ENCODE measurements at regions not wholly inside any gene's neighbourhood (a gene's known extent, or its start where the extent isn't known, plus 50 kb on each side); places are given as distances from the start of the nearest gene placed in this dataset.

DNA sequence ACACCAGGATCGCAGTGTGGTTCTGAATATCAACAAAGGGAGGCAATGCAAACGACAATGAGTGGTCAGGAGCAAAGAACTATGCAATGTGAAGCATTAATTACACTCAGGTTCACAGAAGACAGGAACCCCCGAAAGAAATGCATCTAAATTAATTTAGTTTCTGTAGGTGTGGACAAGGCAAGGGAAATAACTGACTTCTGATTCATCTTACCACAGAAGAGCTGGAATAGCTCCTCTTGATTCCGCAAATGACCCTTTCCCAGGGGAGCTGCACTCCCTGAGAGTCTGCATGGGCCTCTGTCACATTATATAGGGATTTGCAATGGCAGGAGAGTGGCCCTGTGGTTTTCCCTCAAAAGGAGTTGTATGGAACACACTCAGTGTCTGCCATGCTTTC is 263.9 kb upstream of the APCDD1 start:
- no peaks in the 10 kb centered on the region for H3K9me3 ChIP-seq (ENCODE audit: control insufficient read depth in 2 of 2, insufficient read depth in 1 of 2, low read depth in 1 of 2, low read length in 1 of 2)
- peaks cover 4 to 5% of the 10 kb centered on the region in 2 donors for H3K4me1 ChIP-seq (ENCODE audit: control insufficient read depth in 2 of 2, insufficient read depth in 2 of 2, low read length in 1 of 2)
- no peak overlapping the region for H3K27ac ChIP-seq (ENCODE audit: low read depth in 2 of 2, low read length in 1 of 2)
- 92 to 94% methylated on average over 4 of the region's 4 CpGs for WGBS, 2 donors
- no peak overlapping the region for H3K4me3 ChIP-seq (ENCODE audit: low read depth in 1 of 2, low read length in 2 of 2)
- H3K27me3 ChIP-seq (ENCODE audit: control insufficient read depth in 1 of 2, insufficient read depth in 2 of 2, low read length in 2 of 2): no peaks in the 10 kb centered on the region
- no peaks in the 10 kb centered on the region for H3K36me3 ChIP-seq (ENCODE audit: control insufficient read depth in 2 of 2, insufficient read depth in 2 of 2, low read length in 1 of 2)

DNA sequence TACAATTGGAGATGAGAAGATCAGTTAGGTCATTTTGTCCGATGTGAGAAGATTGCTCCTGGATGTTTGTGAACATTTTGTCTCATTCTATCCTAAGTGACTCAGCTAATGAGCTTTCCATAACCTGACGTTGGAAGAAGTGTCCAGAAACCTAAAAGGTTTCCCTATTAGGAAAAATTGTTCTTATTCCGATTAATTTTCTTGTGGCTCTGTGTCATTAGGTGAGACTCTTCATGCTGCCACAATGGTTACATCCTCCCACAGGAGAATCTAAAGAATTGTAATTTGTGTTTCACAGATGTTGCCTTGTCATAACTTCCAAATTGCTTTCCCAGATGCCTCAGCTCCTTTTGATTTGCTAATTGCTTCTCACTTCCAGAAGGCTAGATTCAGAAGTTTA is 261.0 kb upstream of the APCDD1 start:
- no peak overlapping the region for H3K27ac ChIP-seq (ENCODE audit: low read depth in 2 of 2, low read length in 1 of 2)
- H3K36me3 ChIP-seq (ENCODE audit: control insufficient read depth in 2 of 2, insufficient read depth in 2 of 2, low read length in 1 of 2): no peaks in the 10 kb centered on the region
- 86 to 90% methylated on average over 3 of the region's 3 CpGs for WGBS, 2 donors

DNA sequence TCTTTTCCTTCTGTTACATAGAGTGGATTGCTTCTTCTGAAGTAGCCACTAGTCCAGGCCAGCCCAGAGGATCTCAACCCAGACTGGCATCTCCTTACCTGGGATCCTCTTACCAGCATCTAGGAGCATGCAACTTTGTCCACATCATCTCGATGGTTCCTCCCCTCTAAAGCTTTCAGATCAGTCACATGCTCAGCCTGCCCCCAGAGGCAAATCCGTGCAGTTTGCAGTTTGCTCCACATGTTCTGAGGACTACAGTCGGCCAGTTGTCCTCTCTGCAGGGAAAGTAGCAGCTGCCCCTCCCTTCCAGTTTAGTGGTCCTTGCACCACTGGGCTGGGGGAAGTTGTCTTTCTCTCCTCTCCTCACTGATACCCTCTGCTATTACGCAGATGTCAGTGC is 259.8 kb upstream of the APCDD1 start:
- Histone ChIP-seq H3K9me3 (ENCODE audit: control insufficient read depth in 2 of 2, insufficient read depth in 1 of 2, low read depth in 1 of 2, low read length in 1 of 2) (no peaks in the 10 kb centered on the region), H3K36me3 (ENCODE audit: control insufficient read depth in 2 of 2, insufficient read depth in 2 of 2, low read length in 1 of 2) (no peaks in the 10 kb centered on the region), H3K4me3 (ENCODE audit: low read depth in 1 of 2, low read length in 2 of 2) (no peak overlapping the region), H3K27me3 (ENCODE audit: control insufficient read depth in 1 of 2, insufficient read depth in 2 of 2, low read length in 2 of 2) (no peaks in the 10 kb centered on the region), H3K27ac (ENCODE audit: low read depth in 2 of 2, low read length in 1 of 2) (no peak overlapping the region), H3K4me1 (ENCODE audit: control insufficient read depth in 2 of 2, insufficient read depth in 2 of 2, low read length in 1 of 2) (peaks cover 4 to 11% of the 10 kb centered on the region in 2 donors)
- WGBS, 2 donors: 56 to 70% methylated on average over 4 of the region's 4 CpGs

More for the DNA sequence above, 261.0 kb upstream of the APCDD1 start:
- no peak overlapping the region for H3K4me3 ChIP-seq (ENCODE audit: low read depth in 1 of 2, low read length in 2 of 2)
- H3K9me3 ChIP-seq (ENCODE audit: control insufficient read depth in 2 of 2, insufficient read depth in 1 of 2, low read depth in 1 of 2, low read length in 1 of 2): no peaks in the 10 kb centered on the region
- no peaks in the 10 kb centered on the region for H3K27me3 ChIP-seq (ENCODE audit: control insufficient read depth in 1 of 2, insufficient read depth in 2 of 2, low read length in 2 of 2)
- H3K4me1 ChIP-seq (ENCODE audit: control insufficient read depth in 2 of 2, insufficient read depth in 2 of 2, low read length in 1 of 2): peaks cover 4 to 11% of the 10 kb centered on the region in 2 donors

DNA sequence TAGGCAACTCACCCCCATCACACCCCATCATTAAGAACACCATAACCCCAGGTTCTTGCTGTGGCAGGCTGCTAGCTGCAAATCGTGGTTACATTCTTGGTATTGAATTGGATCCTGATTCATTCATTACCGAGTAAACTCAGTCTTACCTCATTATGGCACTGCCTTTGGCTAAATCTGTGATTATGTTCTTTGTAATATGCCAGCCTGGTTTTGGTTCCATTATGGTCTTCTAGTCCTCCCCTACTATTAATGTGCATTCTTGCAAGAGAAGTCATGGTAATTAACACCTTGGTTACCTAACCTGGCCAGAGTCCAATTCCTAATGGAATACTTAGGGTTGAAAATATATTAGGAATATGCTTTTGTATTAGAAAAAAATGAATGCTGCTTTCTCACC is 258.9 kb upstream of the APCDD1 start:
- no peaks in the 10 kb centered on the region for H3K9me3 ChIP-seq (ENCODE audit: control insufficient read depth in 2 of 2, insufficient read depth in 1 of 2, low read depth in 1 of 2, low read length in 1 of 2)
- 43 to 49% methylated on average over 2 of the region's 2 CpGs for WGBS, 2 donors

DNA sequence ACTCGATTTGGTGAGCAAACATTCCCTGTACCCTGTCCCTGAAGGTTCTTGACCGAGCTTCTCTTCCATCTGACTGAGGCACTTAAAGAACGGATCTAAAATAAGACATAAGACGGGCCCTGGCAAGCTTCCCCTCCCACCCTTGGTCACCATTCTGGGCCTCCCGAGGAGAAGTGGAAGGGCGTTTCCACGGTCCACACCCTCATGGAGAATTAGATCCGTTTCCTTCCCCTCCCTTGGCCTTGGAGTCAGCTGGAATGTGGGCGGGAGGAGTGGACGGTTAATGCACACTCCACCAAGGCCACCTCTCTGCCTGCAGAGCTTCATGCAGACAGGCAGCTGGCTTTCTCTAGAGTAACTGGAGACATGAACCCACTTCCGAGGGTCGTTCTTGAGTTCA is 257.3 kb upstream of the APCDD1 start:
- peaks cover 4 to 11% of the 10 kb centered on the region in 2 donors for H3K4me1 ChIP-seq (ENCODE audit: control insufficient read depth in 2 of 2, insufficient read depth in 2 of 2, low read length in 1 of 2)
- no peaks in the 10 kb centered on the region for H3K27me3 ChIP-seq (ENCODE audit: control insufficient read depth in 1 of 2, insufficient read depth in 2 of 2, low read length in 2 of 2)
- no peaks in the 10 kb centered on the region for H3K9me3 ChIP-seq (ENCODE audit: control insufficient read depth in 2 of 2, insufficient read depth in 1 of 2, low read depth in 1 of 2, low read length in 1 of 2)
- H3K36me3 ChIP-seq (ENCODE audit: control insufficient read depth in 2 of 2, insufficient read depth in 2 of 2, low read length in 1 of 2): no peaks in the 10 kb centered on the region
- H3K27ac ChIP-seq (ENCODE audit: low read depth in 2 of 2, low read length in 1 of 2): no peak overlapping the region
- H3K4me3 ChIP-seq (ENCODE audit: low read depth in 1 of 2, low read length in 2 of 2): no peak overlapping the region
- 68 to 75% methylated on average over 12 of the region's 12 CpGs for WGBS, 2 donors

More for the DNA sequence above, 258.9 kb upstream of the APCDD1 start:
- no peak overlapping the region for H3K4me3 ChIP-seq (ENCODE audit: low read depth in 1 of 2, low read length in 2 of 2)
- peaks cover 4 to 11% of the 10 kb centered on the region in 2 donors for H3K4me1 ChIP-seq (ENCODE audit: control insufficient read depth in 2 of 2, insufficient read depth in 2 of 2, low read length in 1 of 2)
- no peaks in the 10 kb centered on the region for H3K27me3 ChIP-seq (ENCODE audit: control insufficient read depth in 1 of 2, insufficient read depth in 2 of 2, low read length in 2 of 2)
- H3K36me3 ChIP-seq (ENCODE audit: control insufficient read depth in 2 of 2, insufficient read depth in 2 of 2, low read length in 1 of 2): no peaks in the 10 kb centered on the region
- H3K27ac ChIP-seq (ENCODE audit: low read depth in 2 of 2, low read length in 1 of 2): no peak overlapping the region

DNA sequence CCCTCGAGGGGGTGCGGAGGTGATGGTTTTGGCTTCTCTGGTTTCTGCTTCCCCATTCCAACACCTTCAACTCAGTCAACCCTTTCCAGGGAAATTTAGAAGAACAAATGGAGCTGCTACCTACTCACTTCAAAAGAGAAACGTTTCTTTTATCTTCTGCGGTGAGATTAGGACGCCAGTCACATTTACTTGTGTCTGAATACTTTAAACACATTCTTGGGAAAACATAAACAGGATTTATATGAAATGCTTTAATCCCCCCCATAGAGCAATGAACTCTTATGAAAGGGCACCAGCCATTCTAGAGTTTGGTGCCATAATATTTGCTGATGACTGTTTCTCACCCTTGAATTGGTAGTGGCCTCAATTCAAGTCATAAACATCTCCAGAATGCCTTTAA is 253.2 kb upstream of the APCDD1 start:
- peaks cover 0 to 2% of the 10 kb centered on the region in 2 donors for H3K4me1 ChIP-seq (ENCODE audit: control insufficient read depth in 2 of 2, insufficient read depth in 2 of 2, low read length in 1 of 2)
- 87 to 88% methylated on average over 5 of the region's 5 CpGs for WGBS, 2 donors

DNA sequence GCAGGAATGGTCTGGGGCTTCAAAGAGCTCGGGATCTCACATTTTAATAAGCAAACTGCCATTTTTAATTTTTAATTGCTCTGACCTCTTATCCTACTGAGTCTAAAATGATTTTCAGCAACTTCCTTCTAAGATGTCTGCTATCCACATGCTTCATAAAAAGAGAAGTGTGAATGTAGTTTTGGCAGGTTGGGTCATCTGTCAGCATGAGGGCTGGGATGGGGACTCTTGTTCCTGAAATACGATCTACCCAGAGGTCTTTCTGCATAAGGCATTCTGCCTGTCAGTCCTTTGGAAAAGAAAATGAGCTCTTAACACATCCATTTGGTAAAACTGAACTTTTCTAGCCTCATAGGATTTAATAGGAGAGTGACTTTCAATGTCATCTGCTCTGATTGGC is 252.8 kb upstream of the APCDD1 start:
- H3K36me3 ChIP-seq (ENCODE audit: control insufficient read depth in 2 of 2, insufficient read depth in 2 of 2, low read length in 1 of 2): no peaks in the 10 kb centered on the region
- WGBS, 2 donors: 84% methylated on average over 2 of the region's 2 CpGs

More for the DNA sequence above, 253.2 kb upstream of the APCDD1 start:
- Histone ChIP-seq H3K27ac (ENCODE audit: low read depth in 2 of 2, low read length in 1 of 2) (no peak overlapping the region), H3K4me3 (ENCODE audit: low read depth in 1 of 2, low read length in 2 of 2) (no peak overlapping the region), H3K27me3 (ENCODE audit: control insufficient read depth in 1 of 2, insufficient read depth in 2 of 2, low read length in 2 of 2) (no peaks in the 10 kb centered on the region), H3K36me3 (ENCODE audit: control insufficient read depth in 2 of 2, insufficient read depth in 2 of 2, low read length in 1 of 2) (no peaks in the 10 kb centered on the region), H3K9me3 (ENCODE audit: control insufficient read depth in 2 of 2, insufficient read depth in 1 of 2, low read depth in 1 of 2, low read length in 1 of 2) (no peaks in the 10 kb centered on the region)

DNA sequence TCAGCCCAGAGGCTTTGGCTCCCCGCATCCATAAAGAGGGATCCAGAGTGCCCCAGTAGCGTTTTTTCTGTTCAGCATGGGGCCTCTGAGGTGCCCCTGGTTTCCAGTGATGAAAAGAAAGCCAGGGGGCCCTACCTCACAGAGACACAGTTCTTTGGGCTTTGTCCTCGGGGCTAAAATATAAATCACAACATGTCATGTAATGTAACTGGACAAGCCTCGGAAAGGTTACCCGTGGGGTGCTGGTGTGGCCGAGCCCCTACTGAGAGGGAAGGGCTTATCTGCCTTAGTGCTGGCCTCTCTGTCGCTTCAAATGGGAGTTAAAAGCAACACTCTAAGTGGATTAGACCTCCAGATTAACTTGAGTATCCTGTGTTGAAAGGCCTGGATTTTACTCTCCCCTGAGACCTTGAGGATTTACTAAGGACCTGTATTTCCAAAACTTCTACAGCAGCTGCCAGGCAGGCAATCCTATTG is 251.6 kb upstream of the APCDD1 start:
- WGBS, 2 donors: 77 to 84% methylated on average over 7 of the region's 7 CpGs
- Histone ChIP-seq H3K9me3 (ENCODE audit: control insufficient read depth in 2 of 2, insufficient read depth in 1 of 2, low read depth in 1 of 2, low read length in 1 of 2) (no peaks in the 10 kb centered on the region), H3K4me1 (ENCODE audit: control insufficient read depth in 2 of 2, insufficient read depth in 2 of 2, low read length in 1 of 2) (no peaks in the 10 kb centered on the region), H3K27ac (ENCODE audit: low read depth in 2 of 2, low read length in 1 of 2) (no peak overlapping the region), H3K36me3 (ENCODE audit: control insufficient read depth in 2 of 2, insufficient read depth in 2 of 2, low read length in 1 of 2) (no peaks in the 10 kb centered on the region), H3K27me3 (ENCODE audit: control insufficient read depth in 1 of 2, insufficient read depth in 2 of 2, low read length in 2 of 2) (no peaks in the 10 kb centered on the region), H3K4me3 (ENCODE audit: low read depth in 1 of 2, low read length in 2 of 2) (no peak overlapping the region)

More for the DNA sequence above, 252.8 kb upstream of the APCDD1 start:
- H3K4me3 ChIP-seq (ENCODE audit: low read depth in 1 of 2, low read length in 2 of 2): no peak overlapping the region
- no peaks in the 10 kb centered on the region for H3K27me3 ChIP-seq (ENCODE audit: control insufficient read depth in 1 of 2, insufficient read depth in 2 of 2, low read length in 2 of 2)
- H3K4me1 ChIP-seq (ENCODE audit: control insufficient read depth in 2 of 2, insufficient read depth in 2 of 2, low read length in 1 of 2): peaks cover 0 to 2% of the 10 kb centered on the region in 2 donors
- H3K9me3 ChIP-seq (ENCODE audit: control insufficient read depth in 2 of 2, insufficient read depth in 1 of 2, low read depth in 1 of 2, low read length in 1 of 2): no peaks in the 10 kb centered on the region
- H3K27ac ChIP-seq (ENCODE audit: low read depth in 2 of 2, low read length in 1 of 2): no peak overlapping the region

DNA sequence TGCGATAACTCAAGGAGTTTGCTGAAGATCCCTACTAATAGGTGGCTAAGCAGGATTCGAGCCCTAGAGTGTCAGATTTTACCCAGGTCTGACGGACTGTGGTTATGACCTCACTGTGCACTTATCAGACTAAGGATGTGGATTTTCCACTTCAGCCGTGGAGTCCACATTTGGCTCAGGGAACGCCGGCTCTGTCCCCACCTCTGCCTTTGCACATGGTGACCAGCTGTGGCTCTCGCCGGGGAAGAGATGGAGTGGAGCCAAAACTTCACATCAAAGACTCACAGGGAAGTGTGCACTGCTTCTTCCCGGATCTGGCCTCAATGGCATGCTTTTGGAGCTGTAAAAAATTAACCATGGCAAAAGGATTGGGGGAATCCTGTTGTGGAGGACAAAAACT is 249.3 kb upstream of the APCDD1 start:
- no peaks in the 10 kb centered on the region for H3K36me3 ChIP-seq (ENCODE audit: control insufficient read depth in 2 of 2, insufficient read depth in 2 of 2, low read length in 1 of 2)
- no peak overlapping the region for H3K4me3 ChIP-seq (ENCODE audit: low read depth in 1 of 2, low read length in 2 of 2)
- no peaks in the 10 kb centered on the region for H3K27me3 ChIP-seq (ENCODE audit: control insufficient read depth in 1 of 2, insufficient read depth in 2 of 2, low read length in 2 of 2)
- 57 to 66% methylated on average over 9 of the region's 9 CpGs for WGBS, 2 donors
- no peak overlapping the region for H3K27ac ChIP-seq (ENCODE audit: low read depth in 2 of 2, low read length in 1 of 2)
- H3K4me1 ChIP-seq (ENCODE audit: control insufficient read depth in 2 of 2, insufficient read depth in 2 of 2, low read length in 1 of 2): no peaks in the 10 kb centered on the region
- H3K9me3 ChIP-seq (ENCODE audit: control insufficient read depth in 2 of 2, insufficient read depth in 1 of 2, low read depth in 1 of 2, low read length in 1 of 2): no peaks in the 10 kb centered on the region

DNA sequence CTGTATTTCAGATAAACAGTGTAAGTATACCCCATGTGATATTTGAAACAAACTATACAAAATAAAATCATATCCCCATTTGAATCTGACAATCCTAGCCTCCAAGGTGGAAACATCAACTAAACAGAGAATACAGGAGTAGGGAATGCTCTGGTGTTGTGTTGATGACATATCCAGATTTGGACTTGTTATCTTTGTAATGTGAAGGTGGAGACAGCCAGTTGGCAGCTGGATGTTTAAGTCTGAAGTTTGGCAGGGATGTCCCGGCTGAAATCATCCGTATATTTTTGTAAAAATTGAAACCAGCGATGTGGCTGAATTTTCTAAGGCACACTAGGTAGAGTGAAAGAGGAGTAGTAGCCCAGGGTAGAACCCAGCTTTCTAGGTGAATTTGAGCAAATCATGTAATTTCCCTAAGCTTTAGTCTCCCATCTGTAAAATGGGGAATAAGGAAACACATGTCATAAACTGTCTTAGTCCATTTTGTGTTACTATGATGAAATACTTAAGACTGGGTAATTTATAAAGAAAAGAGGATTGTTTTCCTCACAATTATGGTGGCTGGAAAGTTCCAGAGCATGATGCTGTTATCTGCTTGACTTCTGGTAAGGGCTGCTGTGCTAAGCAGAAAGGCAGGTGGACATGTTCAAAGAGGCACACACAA is 246.6 kb upstream of the APCDD1 start:
- Histone ChIP-seq H3K27me3 (ENCODE audit: control insufficient read depth in 1 of 2, insufficient read depth in 2 of 2, low read length in 2 of 2) (no peaks in the 10 kb centered on the region), H3K4me1 (ENCODE audit: control insufficient read depth in 2 of 2, insufficient read depth in 2 of 2, low read length in 1 of 2) (no peaks in the 10 kb centered on the region), H3K9me3 (ENCODE audit: control insufficient read depth in 2 of 2, insufficient read depth in 1 of 2, low read depth in 1 of 2, low read length in 1 of 2) (no peaks in the 10 kb centered on the region), H3K27ac (ENCODE audit: low read depth in 2 of 2, low read length in 1 of 2) (no peak overlapping the region), H3K36me3 (ENCODE audit: control insufficient read depth in 2 of 2, insufficient read depth in 2 of 2, low read length in 1 of 2) (no peaks in the 10 kb centered on the region), H3K4me3 (ENCODE audit: low read depth in 1 of 2, low read length in 2 of 2) (no peak overlapping the region)
- 26 to 33% methylated on average over 3 of the region's 3 CpGs for WGBS, 2 donors
